ENCODE measurements at regions not wholly inside any gene's neighbourhood (a gene's known extent, or its start where the extent isn't known, plus 50 kb on each side); places are given as distances from the start of the nearest gene placed in this dataset.

DNA sequence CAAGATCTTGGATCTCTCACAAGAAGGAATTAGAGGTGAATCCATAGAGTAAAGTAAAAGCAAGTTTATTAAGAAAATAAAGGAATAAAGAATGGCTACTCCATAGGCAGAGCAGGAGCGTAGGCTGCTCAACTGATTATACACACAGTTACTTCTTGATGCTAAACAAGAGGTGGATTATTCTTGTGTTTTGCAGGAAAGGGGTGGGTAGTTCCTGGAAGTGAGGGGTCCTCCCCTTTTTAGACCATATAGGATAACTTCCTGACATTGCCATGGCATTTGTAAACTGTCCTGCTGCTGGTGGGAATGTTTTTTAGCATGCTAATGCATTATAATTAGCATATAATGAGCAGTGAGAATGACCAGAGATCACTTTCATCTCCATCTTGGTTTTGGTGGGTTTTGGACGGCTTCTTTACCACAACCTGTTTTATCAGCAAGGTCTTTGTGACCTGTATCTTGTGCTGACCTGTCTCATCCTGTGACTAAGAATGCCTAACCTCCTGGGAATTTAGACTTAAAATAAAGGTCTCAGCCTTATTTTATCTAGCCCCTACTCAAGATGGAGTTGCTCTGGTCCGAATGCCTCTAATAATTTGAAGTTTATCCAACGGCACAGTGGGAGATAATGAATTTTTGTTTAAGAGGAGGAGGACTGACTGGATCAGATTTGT, 165.7 kb upstream of the DMRT1 start:
- DNase-seq: no peak

DNA sequence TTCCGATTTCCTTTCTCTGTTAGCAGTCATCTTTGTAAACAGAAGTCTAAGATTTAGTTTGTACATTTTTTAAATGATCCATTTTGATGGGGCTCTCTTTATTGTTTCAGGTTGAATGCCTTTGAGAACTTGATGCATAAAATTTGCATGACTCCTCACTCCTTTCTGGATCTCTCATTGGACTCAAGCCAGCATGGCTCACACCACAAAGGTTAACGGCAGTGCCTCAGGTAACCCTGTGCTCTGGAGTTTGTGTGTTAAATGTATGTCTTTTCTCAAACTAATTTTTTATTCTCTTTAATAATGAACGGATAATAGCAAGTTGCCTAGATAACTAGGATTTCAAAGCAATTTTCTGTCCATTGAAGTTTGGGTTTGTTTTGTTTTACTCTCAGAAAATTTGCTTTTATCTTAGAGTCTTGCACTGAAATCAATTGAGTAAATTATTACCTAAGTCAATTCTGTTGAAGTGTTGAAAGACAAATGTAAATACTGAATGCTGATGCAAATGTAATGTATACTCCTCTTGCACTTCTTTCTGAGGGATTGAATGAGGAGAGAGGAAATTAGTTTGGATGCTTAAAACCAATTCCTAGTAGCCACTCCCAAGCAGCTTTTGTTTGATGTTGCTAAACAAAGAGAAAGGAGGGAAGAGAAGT, 164.6 kb upstream of the DMRT1 start:
- no peak for DNase-seq

DNA sequence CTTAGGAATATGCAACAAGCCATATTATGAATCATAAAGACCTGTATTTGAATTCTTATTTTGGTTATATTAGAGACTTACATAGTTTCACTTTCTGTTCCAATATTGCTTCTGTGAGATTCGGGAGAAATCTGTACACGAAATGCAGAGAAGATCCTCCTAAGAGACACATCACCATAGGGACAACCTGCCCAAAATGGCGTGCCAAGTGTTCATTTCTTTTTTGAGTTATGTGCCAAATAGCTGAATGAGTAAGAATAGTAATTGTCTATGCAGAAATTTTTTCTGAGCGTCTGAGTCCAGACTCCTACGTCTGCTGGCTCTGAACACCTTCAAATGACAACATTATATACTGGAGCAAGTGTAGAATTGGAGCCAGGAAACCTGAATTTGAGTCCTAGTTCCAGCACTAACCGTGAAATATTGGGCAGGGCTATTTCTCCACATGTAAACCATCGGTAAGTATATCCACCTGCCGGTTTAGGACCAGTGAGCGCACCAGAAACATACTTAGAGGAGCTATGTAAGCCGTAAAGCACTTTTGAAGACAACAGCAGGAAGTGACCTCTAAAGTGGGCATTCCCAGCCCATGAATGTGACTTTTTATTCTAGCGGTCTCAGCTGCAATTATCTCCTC, 163.9 kb upstream of the DMRT1 start:
- no peak for DNase-seq

DNA sequence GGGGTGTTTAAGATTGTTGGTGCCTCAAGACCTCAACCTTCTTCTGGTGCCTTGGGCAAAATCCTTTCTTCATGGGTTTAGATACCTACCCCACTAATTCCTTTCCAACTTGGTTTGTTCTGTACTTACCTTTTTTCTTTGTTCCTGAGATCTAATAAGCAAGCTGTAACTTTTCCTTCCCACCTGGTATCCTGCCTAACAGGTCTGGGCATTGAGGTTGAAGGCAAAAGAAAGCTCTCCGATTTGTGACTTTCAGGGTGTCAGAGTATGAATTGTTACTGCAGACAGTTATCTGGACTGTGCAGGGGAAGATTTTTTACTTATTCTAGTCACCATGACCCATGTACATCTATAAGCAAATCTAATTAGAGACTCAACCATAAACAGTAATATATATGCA, 162.6 kb upstream of the DMRT1 start:
- no peak for DNase-seq

DNA sequence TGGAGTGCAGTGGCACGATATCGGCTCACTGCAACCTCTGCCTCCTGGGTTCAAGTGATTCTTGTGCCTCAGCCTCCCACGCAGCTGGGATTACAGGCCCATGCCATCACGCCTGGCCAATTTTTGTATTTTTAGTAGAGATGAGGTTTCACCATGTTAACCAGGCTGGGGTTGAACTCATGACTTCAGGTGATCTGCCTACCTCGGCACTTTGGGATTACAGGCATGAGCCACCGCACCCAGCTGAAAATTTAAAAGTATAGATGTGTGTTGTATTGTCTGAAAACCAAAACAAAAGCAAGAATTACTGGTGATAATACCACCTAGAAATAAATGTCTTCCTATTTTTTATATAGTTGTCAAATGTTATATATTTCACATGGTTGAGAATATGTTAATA, 162.0 kb upstream of the DMRT1 start:
- no peak for DNase-seq

DNA sequence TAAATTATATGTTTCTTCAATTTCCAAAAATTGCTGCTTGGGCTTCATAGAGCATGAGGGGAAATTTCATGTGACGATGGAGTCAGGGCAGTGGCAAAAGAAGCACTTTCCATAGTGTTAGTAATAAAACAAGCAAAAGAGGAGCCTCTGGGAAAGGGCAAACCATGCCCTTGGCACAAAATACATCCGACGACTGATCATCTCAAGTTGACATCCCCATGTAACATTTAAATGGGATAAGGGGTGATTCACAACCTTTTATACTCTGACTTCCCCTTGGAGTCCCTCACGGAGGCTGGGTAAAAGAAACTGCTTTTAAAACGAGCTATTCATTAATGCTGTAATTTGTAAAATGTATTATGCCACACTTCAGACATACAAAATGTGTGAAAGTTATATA, 161.4 kb upstream of the DMRT1 start:
- no peak for DNase-seq

DNA sequence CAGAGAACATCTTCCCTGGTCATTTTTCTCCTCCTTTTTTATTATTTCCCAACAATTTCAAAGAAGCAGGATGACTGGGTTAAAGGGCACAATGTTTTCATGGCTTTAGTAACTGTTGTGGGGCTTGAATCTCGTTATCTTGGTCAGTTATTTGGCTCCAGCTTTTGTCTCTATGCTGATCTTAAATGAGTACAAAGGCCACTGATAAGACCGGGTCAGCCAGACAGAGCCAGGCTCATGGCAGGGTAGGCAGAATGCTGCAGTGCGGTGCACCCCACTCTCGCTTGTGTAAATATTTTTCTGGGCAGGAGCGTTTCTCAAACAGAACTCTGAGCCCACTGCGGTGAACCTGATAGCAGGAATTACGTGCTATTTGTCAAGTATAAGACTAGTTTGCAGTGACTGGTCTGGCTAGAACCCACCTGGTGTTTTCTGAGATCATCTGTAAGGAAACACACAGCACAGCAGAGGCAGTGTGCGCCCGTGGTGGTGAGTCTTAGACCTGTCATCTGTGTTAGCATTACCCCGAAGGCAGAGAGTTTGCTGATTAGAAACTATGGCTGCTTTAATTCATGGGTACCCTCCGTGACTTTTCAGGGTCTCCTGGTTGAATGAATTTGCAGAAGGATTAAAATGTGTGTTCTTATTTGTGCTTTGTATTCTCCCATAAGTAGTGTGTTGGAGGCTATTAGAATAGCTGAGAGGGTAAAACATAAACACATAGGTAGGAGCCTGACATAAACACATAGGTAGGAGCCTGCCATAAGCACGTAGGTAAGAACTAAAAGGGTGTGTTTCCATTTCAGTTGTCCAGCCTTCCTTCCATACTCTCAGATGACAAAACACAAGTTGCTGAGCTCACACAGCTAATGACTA, 158.6 kb upstream of the DMRT1 start:
- DNase-seq: no peak

DNA sequence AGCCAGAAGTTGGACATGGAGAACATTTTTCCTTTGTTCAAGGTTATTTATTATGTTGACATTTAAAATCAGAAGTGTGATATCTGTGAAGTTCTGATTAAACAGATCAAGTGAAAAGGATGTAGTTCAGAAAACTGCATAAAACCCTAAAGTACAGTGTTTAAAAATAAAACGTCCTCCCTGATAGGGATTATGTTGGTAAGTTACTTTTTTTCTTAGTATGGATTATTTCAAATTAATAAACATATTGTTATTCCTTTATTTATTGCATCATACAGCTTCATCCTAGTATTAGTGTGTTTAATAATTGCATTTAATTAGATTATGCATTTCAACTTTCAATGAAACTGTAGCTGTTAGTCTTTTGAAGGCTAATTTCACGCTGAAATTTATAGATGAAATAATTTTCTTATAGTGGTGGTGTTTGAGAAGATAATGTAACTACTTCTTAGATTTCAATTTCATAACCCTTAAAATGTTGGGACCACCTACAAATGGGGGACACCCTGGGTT, 157.9 kb upstream of the DMRT1 start:
- no peak for DNase-seq

DNA sequence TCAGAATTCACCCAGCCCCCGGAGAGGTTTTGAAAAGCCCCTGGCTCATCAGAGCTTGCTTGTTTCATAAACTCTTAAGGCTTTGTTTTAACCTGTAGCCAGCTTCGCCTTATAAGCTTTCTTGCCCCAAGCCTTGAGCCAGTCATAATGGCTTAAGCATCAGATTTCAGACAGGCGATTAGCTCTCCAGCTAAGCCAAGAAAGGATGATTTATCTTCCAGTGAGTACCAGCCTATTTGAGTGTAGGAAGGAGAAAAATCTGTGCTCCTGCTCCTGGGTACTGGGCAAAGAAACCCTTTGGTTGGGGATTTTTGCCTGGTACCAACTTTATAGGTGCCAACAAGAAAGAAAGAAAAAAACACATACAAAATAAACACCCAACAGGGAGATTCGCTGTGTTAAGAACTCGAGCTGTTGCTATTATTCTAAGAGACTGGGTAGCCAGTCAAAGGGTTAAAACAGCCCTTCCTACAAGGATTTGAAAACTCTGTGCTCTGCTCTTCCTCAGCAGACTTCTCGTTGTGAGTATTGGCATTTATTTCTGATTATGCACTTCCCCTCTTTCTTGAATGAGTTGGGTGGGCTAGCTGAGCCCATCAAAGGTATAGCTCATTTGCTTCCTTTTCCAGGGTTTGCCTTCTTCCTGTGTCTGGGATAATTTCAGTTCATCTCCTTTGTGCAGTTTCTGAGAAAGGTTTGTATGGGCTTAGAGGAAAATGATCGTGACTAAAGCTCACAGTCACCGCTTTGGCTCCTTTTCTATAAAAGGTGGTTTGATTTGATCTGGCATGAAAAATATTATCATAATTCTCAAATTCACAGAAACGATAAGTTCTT, 157.2 kb upstream of the DMRT1 start:
- no peak for DNase-seq

DNA sequence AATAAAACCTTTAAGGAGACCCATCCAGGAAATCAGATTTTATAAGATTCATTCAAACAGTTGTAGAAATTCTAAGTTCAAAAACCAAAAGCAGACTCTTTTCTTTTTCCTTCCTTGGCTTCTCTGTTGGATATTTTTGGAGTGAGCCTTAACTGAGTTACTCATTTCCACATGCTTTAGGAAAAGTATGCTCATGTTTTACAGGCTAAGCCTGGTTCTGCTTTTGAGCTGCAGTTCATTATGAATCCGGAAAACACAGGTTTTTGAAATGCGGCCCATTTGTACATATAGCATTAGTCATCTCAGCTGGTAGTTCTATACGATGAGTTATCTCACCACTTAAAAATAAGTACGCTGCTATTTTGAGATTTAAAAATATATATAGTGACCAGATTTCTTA, 156.6 kb upstream of the DMRT1 start:
- DNase-seq: no peak

DNA sequence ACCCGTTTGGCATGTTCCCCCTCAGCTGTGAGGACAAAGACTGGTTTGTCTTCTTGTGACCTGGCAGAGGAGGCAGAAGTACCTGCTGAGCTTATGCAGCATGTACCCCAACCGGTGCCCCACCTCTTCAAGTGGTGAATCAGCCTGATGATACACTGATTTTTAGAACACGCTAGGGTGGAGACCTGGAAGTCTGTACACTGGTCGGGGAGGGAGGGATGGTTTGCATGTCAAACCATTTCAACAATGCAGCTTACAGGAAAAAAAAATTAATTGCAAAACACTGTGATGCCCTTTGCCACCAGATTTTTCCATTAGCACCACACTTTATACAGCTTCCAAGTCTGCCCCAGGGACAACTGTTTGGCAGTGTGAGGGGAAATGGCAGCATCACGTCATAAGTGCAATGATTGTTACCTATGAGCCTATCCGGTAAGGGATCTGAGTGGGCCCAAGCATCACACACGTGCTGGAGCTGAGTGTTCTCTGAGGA, 155.1 kb upstream of the DMRT1 start:
- DNase-seq: no peak

DNA sequence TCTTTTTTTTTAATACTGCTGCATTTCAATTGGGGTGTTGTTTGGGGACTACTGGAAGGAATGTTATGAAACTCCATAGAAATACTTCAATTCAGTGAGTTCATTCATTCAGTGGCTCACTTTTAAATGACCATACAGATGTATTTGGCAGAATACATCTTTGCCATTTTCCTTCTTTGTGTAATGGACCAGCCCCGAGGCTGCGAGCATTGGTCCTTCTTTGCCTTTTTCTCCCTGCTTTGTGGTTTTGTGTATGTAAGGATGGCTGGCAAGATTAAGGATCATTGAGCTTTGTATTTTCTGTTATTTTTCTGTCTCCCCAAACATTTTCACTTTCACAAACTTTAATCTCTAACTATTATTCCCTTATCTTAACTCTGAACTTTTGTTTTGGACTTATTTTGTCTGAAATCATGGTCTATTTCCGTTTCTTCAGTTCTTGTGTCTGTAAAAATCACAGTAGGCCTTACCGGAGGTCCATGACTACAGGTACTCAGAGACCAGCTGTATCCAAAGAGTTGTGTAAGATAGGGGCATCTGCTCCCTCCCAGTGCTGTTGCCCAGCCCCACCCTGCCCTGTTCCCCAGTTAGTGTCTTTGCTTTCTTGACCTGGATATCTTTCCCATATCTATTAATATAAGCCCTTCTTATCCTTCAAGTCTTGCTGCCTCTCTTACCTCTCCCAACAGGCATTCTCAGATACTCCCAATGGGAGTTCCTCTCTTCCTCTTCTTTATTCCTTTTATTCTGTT, 154.3 kb upstream of the DMRT1 start:
- no peak for DNase-seq

DNA sequence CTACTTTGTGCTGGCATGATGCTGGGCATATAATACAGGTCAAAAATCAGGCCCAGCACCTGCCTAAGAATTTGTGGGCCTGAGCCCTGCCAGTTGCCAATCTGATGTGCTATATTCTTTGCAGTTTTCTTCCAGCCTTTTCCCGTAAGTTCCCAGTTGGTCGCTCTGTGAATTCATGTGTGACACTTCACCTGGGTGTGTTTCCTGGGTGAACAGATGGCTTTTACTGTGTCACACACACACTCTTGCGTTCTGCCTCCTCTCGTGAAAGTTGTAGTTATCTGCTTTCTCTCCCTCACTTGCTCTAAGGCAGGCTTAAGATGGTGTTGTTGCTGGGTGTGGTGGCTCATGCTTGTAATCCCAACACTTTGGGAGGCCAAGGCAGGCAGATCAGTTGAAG, 153.5 kb upstream of the DMRT1 start:
- no peak for DNase-seq

DNA sequence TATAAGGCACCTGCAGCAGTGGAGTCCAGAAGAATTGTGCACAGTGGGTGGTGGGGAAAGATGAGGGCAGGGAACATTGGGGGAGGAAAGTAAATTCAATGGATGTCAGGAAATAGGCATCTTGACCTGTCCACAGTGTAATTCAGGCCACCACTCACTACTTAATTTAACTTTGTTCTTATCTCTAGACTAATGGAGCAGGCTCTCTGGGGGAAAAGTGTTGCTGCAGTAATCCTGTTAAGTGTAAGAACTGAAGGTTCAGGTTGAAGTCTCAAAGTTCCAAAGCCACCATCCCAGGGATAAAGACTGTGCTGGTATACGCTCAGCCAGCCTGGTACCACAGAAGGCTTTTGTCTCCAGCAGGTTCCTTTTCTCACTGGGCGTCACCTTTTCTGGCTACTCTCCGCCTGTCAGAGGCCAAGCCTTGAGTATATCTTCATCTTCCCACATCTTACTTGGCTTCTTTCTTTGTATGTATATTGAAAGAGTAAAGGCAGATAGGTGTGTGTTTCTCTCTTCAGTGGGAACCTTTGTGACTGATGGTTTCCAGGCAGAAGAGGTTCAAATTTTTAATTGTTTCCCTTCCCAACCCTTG, 150.9 kb upstream of the DMRT1 start:
- no peak for DNase-seq

DNA sequence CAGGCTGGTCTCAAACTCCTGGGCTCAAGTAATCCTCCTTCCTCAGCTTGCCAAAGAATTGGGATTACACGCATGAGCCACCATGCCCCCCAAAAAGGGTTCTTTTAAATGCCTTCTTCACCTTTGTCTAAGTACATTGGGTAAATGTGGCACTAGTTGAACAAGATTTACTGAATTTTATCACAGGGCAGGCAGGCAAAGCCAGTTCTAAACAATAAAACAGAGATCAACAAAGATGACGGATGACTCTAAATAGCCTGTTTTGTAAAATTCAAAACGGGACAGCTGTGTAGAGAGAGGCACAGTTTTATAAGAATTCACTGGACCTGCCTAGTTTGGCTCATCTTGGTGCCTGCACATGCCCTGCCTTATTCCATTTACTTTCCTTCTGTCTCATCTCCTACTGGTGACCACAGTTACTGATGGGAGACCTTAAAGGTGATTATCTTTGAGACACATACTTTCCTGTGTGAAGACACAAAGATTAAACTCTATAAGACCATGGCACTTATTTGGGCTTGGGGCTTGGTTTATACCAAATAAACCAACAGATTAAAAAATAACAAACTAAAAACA, 149.6 kb upstream of the DMRT1 start:
- no peak for DNase-seq

DNA sequence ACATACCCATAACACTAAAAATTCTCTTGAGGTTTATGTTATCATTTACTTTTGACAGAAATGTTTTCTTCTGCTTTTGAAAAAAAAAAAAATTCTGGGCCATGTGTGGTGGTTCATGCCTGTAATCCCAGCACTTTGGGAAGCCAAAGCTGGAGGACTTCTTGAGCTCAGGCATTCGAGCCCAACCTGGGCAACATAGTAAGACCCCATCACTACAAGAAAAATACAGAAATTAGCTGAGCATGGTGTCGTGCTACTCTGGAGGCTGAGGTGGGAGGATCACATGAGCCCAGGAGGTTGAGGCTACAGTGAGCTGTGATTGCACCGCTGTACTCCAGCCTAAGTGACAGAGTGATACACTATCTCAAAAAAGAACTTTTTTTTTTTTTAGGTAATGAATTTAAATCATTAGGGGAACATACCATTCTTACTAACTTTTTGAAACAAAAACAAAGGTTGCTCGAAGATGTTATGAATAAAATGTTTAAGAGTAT, 148.8 kb upstream of the DMRT1 start:
- DNase-seq: no peak

DNA sequence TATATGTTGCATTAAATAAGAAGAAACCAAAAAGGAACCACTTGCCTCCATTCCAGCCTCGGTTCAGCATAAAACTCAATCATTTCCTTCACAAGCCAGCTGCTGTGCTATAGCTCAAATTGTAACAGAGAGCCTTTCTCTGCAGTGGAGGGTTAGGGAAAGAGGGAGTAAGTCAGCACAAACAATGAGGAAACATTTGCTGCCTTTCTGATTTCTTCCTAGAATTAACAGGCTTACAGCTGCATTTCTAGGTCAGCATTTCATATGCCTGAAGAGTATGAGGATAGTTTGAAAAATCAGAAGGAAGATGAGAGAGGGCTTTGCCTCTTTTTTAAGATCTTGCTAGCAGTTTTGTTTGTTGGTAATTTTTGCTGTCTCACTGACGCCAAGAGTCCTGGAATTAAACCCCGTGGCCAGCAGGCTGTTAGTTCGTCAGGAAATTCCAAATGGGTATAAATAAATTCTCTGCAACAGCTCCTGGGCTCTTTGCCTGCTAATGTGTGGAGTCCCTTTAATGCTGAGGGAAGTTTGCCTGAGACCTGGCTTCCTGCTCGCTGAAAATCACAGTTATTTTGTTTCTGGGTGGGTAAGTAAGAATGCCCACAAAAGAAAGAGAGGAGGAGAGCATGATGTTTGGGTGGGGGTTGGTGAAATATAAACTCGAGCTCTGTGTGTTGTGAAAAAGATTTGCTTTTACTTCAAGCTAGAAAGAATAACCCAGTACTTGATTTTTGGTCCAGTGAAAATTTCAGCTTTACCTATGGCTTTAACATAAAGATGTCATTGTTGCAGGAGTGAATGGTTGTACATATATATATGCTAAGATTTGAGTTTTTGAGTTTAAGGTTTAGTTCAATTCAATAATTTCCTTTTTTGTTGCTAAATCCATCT, 148.1 kb upstream of the DMRT1 start:
- no peak for DNase-seq

DNA sequence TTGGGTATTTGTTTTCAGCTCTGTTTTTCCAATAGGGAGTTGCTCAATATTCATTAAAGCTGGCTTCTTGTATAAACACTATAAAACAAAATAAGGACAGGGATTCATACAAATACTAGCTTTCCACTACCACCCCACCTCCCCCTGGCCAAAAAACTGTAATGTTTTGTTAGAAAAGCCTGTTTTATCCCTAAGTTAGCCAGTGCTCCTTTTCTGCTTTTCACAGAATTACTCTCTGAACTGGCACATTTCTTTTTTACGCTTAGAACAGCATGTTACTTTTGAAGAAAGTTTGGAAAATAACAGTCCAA, 147.4 kb upstream of the DMRT1 start:
- DNase-seq: no peak

DNA sequence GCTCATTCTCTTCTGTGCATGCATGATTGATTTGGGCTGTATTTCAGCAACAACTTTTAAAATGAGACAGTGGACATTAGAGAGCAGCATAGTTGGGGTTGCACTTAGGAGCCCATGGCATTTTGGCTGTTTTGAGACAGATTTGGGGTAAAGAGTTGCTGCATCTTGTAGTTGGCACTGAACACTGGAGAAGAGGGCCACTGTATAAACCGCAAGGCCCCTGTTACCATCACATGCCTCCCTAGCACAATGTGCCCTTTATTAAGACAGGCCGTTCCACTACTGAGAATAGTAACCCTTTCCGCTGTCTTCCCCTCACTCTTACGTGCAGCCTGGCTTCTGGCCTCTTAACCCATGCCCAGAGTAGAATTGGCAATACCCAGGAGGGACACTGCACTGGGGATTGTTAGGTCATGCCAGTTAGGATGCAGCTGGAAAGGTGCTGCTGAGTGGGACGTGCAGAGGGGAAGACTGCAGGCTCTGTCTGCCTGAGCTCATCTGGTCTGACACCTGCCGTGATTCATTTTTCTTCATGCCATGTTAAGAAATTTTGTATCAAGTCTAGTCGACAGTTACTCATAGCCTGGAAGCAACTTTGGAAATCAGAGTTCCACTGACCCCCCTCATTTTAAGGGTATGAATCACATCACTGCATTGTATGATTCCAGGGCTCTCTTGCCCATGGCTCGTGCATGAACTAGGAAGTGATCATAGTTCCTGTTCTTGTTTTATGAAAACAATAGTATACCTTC, 146.9 kb upstream of the DMRT1 start:
- DNase-seq: no peak
